ENCODE measurements at regions not wholly inside any gene's neighbourhood (a gene's known extent, or its start where the extent isn't known, plus 50 kb on each side); places are given as distances from the start of the nearest gene placed in this dataset.
"Not testable (repeated sequence)": the region's sequence is repeated elsewhere in the genome, so short reads cannot be mapped to it uniquely, and the experiment has no call there.

GRCh38 chr5:142404046-142404477, 79.2 kb upstream of the SPRY4 start:
- no peaks in the 10 kb centered on the region for H3K4me1 ChIP-seq
- no peak for DNase-seq
- no peaks in the 10 kb centered on the region for H3K9me3 ChIP-seq
- no peak overlapping the region for H3K27ac ChIP-seq
- no peaks in the 10 kb centered on the region for H3K27me3 ChIP-seq
- H3K4me3 ChIP-seq, result no peak overlapping the region
- H3K36me3 ChIP-seq, result no peaks in the 10 kb centered on the region
- TF ChIP-seq POLR2A (IDR thresholded peaks at IDR 0.05) (no peak), CTCF (IDR thresholded peaks at IDR 0.05) (no peak)
- intact Hi-C loops (cut with DNase I; ENCODE audit: low total_unique reads), result no loop called here

DNA sequence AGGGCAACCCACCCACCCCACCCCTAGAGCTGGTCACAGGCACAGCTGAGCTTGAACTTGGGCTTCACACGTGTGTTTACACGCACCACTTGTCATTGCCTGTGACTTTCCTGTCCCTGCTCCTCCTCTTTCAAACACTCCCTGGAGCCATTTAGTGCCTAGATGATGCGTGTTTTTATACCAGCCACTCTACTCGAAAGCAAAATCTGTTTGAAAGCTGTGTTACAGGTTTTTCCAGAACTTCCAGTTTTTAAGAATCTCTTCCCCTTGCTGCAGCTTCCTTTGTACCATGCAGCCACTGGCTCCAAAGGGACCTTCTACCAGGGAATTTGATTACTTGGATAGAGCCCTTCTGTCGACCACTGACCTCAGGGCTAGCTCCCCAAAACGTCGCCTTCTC, 78.8 kb upstream of the SPRY4 start:
- Histone ChIP-seq H3K4me3 (no peak overlapping the region), H3K36me3 (no peaks in the 10 kb centered on the region), H3K4me1 (no peaks in the 10 kb centered on the region), H3K9me3 (no peaks in the 10 kb centered on the region), H3K27ac (no peak overlapping the region), H3K27me3 (no peaks in the 10 kb centered on the region)
- intact Hi-C loops (cut with DNase I; ENCODE audit: low total_unique reads), result no loop called here
- no peak for DNase-seq
- TF ChIP-seq CTCF (IDR thresholded peaks at IDR 0.05) (no peak), POLR2A (IDR thresholded peaks at IDR 0.05) (no peak)

DNA sequence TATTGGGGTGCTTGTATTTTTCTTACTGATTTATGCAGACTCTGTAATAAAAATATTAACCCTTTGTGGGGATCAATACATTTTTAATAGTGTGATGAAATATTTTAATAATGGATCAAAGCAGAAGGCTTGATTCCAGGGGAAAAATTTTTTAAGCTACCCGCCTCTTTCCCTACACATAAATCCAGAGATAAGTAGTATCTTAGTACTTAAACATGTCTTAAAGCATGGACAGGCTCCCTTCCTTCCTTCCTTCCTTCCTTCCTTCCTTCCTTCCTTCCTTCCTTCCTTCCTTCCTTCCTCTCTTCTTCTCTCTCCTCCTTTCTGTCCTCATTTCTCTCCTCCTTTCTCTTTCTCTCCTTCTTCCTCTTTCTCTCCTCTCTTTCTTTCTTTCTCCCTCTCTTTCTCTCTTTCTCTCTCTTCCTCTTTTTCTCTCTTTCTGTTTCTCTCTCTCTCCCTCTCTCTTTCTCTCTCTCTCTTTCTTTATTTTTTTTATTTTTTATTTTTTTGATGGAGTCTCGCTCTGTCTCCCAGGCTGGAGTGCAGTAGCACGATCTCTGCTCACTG, 78.0 kb upstream of the SPRY4 start:
- Histone ChIP-seq H3K4me1 (no peaks in the 10 kb centered on the region), H3K27ac (no peak overlapping the region), H3K27me3 (no peaks in the 10 kb centered on the region), H3K36me3 (no peaks in the 10 kb centered on the region), H3K4me3 (no peak overlapping the region), H3K9me3 (no peaks in the 10 kb centered on the region)
- DNase-seq, result no peak
- intact Hi-C loops (cut with DNase I; ENCODE audit: low total_unique reads), result no loop called here
- TF ChIP-seq POLR2A (IDR thresholded peaks at IDR 0.05), result no peak
- TF ChIP-seq CTCF (IDR thresholded peaks at IDR 0.05), result no peak

GRCh38 chr5:142400415-142400814, 75.6 kb upstream of the SPRY4 start:
- TF ChIP-seq POLR2A (IDR thresholded peaks at IDR 0.05) (no peak), CTCF (IDR thresholded peaks at IDR 0.05) (no peak)
- H3K27ac ChIP-seq, result no peak overlapping the region
- no peak overlapping the region for H3K4me3 ChIP-seq
- H3K36me3 ChIP-seq, result no peaks in the 10 kb centered on the region
- no peaks in the 10 kb centered on the region for H3K27me3 ChIP-seq
- no peaks in the 10 kb centered on the region for H3K9me3 ChIP-seq
- H3K4me1 ChIP-seq, result no peaks in the 10 kb centered on the region
- intact Hi-C loops (cut with DNase I; ENCODE audit: low total_unique reads), result no loop called here
- DNase-seq, result no peak

GRCh38 chr5:142399891-142400290, 75.1 kb upstream of the SPRY4 start:
- Histone ChIP-seq H3K9me3 (no peaks in the 10 kb centered on the region), H3K27ac (no peak overlapping the region), H3K4me1 (no peaks in the 10 kb centered on the region), H3K27me3 (no peaks in the 10 kb centered on the region), H3K4me3 (no peak overlapping the region), H3K36me3 (no peaks in the 10 kb centered on the region)
- intact Hi-C loops (cut with DNase I; ENCODE audit: low total_unique reads), result no loop called here
- no peak for DNase-seq
- TF ChIP-seq POLR2A (IDR thresholded peaks at IDR 0.05), result no peak

DNA sequence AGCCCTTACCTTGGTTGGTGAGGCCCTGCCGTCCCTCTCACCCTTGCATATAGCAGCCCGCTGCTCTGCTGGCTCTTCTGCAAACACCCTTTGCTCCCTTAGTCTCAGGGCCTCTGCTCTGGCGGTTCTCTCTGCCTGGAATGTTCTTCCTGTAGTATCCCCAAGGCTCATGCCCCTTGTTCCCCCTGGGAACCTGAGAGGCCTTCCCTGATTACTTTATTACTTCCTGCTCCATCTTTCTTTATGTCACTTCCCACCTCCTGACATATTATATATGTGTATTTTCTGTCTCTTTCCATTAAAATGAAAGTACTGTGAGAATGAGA, 73.9 kb upstream of the SPRY4 start:
- H3K4me3 ChIP-seq, result no peak overlapping the region
- DNase-seq, result no peak
- H3K27me3 ChIP-seq, result no peaks in the 10 kb centered on the region
- TF ChIP-seq POLR2A (IDR thresholded peaks at IDR 0.05), result no peak
- no peak for TF ChIP-seq CTCF (IDR thresholded peaks at IDR 0.05)
- no peaks in the 10 kb centered on the region for H3K36me3 ChIP-seq
- H3K27ac ChIP-seq, result no peak overlapping the region
- H3K4me1 ChIP-seq, result no peaks in the 10 kb centered on the region
- no peaks in the 10 kb centered on the region for H3K9me3 ChIP-seq
- intact Hi-C loops (cut with DNase I; ENCODE audit: low total_unique reads), result no loop called here

DNA sequence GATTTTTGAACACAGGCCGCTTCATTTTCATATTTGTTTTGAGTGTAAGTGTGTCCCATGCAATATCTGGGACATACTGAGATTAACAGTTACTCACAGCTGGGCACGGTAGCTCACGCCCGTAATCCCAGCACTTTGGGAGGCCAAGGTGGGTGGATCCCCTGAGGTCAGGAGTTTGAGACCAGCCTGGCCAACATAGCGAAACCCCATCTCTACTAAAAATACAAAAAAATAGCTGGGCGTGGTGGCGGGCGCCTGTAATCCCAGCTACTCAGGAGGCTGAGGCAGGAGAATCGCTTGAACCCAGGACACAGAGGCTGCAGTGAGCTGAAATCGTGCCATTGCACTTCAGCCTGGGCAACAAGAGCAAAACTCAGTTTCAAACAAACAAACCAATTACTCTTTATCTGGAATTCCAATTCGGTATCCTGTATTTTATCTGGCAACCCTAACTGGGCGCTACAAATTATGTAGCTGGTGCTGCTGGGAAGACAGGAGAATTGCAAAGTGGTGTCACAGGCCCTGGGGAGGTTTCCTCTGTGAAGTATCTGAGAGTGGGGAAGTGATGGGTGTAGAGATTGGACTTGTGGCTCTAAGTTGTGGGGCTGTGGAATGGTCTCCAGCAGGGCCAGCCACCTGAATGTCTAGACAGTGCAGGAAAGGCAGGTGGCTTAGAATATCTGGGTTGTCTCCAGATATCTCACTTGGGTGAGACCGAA, 73.3 kb upstream of the SPRY4 start:
- H3K9me3 ChIP-seq; intact Hi-C loops (cut with DNase I; ENCODE audit: low total_unique reads); H3K27me3 ChIP-seq; H3K27ac ChIP-seq; H3K4me3 ChIP-seq; H3K4me1 ChIP-seq; H3K36me3 ChIP-seq; DNase-seq: not testable (repeated sequence)
